B cell (primary cell): ENCODE measurements at regions not wholly inside any gene's neighbourhood (a gene's known extent, or its start where the extent isn't known, plus 50 kb on each side); places are given as distances from the start of the nearest gene placed in this dataset.

Experiments
- ATAC-seq: fragments of 200-7000 bp; cut with Tn5 transposase; one replicate; pipeline ENCODE4 v1.10.0; 2021; ENCODE audit warnings: low read depth, mild to moderate bottlenecking, moderate number of reproducible peaks, moderate library complexity
- CTCF ChIA-PET: fragments of 350-600 bp; sonication (Branson Sonifier 250); formaldehyde crosslinking; loops from one replicate; lab custom pipeline; 2021; ENCODE audit warnings: antibody characterized with exemption, inconsistent platforms; lab: Charles Lee
- POLR2A ChIA-PET: fragments of 350-600 bp; sonication (Branson Sonifier 250); formaldehyde crosslinking; loops from one replicate; lab custom pipeline; 2021; ENCODE audit warnings: antibody characterized with exemption; lab: Charles Lee
- DNase-seq: peaks from one replicate; pipeline ENCODE4 v3.0.0; 2013
- H2AFZ ChIP-seq: 2 replicates; pipeline ENCODE4 v1.6.1; 2012; ENCODE audit warnings: mild to moderate bottlenecking, low read depth, low read length; ENCODE audit not compliant: insufficient read depth, poor library complexity, severe bottlenecking
- H3K27ac ChIP-seq, 2 donors: 1 replicate in 1 of 2; 2 replicates in 1 of 2; pipeline ENCODE4 v1.5.1; 2012 to 2013; ENCODE audit warnings: low read length in 2 of 2, mild to moderate bottlenecking in 2 of 2, moderate library complexity in 1 of 2
- H3K27me3 ChIP-seq, 4 experiments: fragments of 200-600 bp in 1 of 4; sonication (generic) in 1 of 4; replicated peaks in 1 of 4; 1 replicate in 2 of 4; 2 replicates in 2 of 4; pipeline versions ENCODE4 v1.6.1 to v1.7.0; 2013 to 2016; ENCODE audit warnings: low read length in 3 of 4, mild to moderate bottlenecking in 2 of 4, mixed read lengths in 1 of 4, moderate library complexity in 1 of 4; ENCODE audit not compliant: insufficient read depth in 4 of 4, control insufficient read depth in 3 of 4; ENCODE audit errors: control extremely low read depth in 1 of 4
- H3K36me3 ChIP-seq, 2 experiments: replicated peaks in 1 of 2; 1 replicate in 1 of 2; 2 replicates in 1 of 2; pipeline versions ENCODE4 v1.6.1 to v1.7.1; 2013; ENCODE audit warnings: low read length in 1 of 2; ENCODE audit not compliant: insufficient read depth in 2 of 2, control insufficient read depth in 1 of 2; ENCODE audit errors: control extremely low read depth in 1 of 2, extremely low read depth in 1 of 2
- H3K4me1 ChIP-seq, 2 donors: fragments of 200-600 bp in 1 of 2; sonication (generic) in 1 of 2; 1 replicate in 1 of 2; 2 replicates in 1 of 2; pipeline versions ENCODE4 v1.5.1 to v1.6.1; 2013 to 2017; ENCODE audit warnings: low read length in 2 of 2; ENCODE audit not compliant: control insufficient read depth in 2 of 2, insufficient read depth in 2 of 2
- H3K4me2 ChIP-seq: replicated peaks from 2 replicates; pipeline ENCODE3; 2012; ENCODE audit warnings: mild to moderate bottlenecking, low read depth, low read length; ENCODE audit not compliant: poor library complexity, severe bottlenecking
- H3K4me3 ChIP-seq, 5 experiments: fragments of 200-600 bp in 1 of 5; sonication (generic) in 1 of 5; 1 replicate in 3 of 5; 2 replicates in 2 of 5; pipeline versions ENCODE4 v1.5.1 to v1.7.0; 2011 to 2016; ENCODE audit warnings: low read length in 4 of 5, mild to moderate bottlenecking in 4 of 5, low read depth in 2 of 5, control low read depth in 1 of 5, moderate library complexity in 1 of 5; ENCODE audit not compliant: insufficient read depth in 1 of 5; ENCODE audit errors: control extremely low read depth in 1 of 5, extremely low read depth in 1 of 5
- H3K79me2 ChIP-seq: fragments of 200-600 bp; sonication (generic); one replicate; pipeline ENCODE4 v1.6.0; 2016; ENCODE audit warnings: low read length; ENCODE audit not compliant: control insufficient read depth, insufficient read depth
- H3K9ac ChIP-seq: fragments of 200-600 bp; sonication (generic); 2 replicates; pipeline ENCODE4 v1.6.1; 2017; ENCODE audit warnings: mild to moderate bottlenecking, low read length, moderate library complexity
- H3K9me3 ChIP-seq, 3 donors: one replicate each; pipeline versions ENCODE4 v1.6.1 to v1.7.1; 2013; ENCODE audit warnings: low read length in 2 of 3; ENCODE audit not compliant: control insufficient read depth in 2 of 3, insufficient read depth in 1 of 3; ENCODE audit errors: control extremely low read depth in 1 of 3
- H4K20me1 ChIP-seq: 2 replicates; pipeline ENCODE4 v1.6.0; 2012; ENCODE audit warnings: mild to moderate bottlenecking, low read length; ENCODE audit not compliant: insufficient read depth, control insufficient read depth, poor library complexity, severe bottlenecking
- H3K27ac Mint-ChIP-seq: one replicate; pipeline ENCODE4 v1.8.0; 2021; ENCODE audit warnings: mixed read lengths
- H3K27me3 Mint-ChIP-seq: one replicate; pipeline ENCODE4 v1.8.0; 2021; ENCODE audit warnings: mixed read lengths
- H3K4me1 Mint-ChIP-seq: one replicate; pipeline ENCODE4 v1.8.0; 2021; ENCODE audit warnings: mixed read lengths
- H3K4me3 Mint-ChIP-seq: one replicate; pipeline ENCODE4 v1.8.0; 2021; ENCODE audit warnings: mixed read lengths
- H3K9me3 Mint-ChIP-seq: one replicate; pipeline ENCODE4 v1.8.0; 2022; ENCODE audit warnings: mixed read lengths; ENCODE audit not compliant: insufficient read depth
- EZH2 ChIP-seq: IDR thresholded peaks from 2 replicates; pipeline ENCODE4 v1.6.1; 2012; ENCODE audit warnings: borderline replicate concordance, low read depth, mild to moderate bottlenecking, moderate library complexity, low read length; ENCODE audit not compliant: insufficient read depth, poor library complexity, severe bottlenecking
- WGBS: methylation state at CpG from one replicate; pipeline ENCODE4 v1.1.5; 2013; ENCODE audit warnings: missing lambda C conversion rate; ENCODE audit not compliant: insufficient coverage; 5-methylcytosine and 5-hydroxymethylcytosine counted together
- intact Hi-C: fragments of 100-400 bp; cut with micrococcal nuclease; formaldehyde crosslinking; loops from one replicate; pipeline ENCODE4 v1.10.0; 2022
- TF ChIP-seq, protein P1 (sequence below): fragments of 200-600 bp; IDR thresholded peaks from one replicate; pipeline ENCODE4 v1.8.0; 2022; ENCODE audit warnings: antibody characterized with exemption, mild to moderate bottlenecking

DNA sequence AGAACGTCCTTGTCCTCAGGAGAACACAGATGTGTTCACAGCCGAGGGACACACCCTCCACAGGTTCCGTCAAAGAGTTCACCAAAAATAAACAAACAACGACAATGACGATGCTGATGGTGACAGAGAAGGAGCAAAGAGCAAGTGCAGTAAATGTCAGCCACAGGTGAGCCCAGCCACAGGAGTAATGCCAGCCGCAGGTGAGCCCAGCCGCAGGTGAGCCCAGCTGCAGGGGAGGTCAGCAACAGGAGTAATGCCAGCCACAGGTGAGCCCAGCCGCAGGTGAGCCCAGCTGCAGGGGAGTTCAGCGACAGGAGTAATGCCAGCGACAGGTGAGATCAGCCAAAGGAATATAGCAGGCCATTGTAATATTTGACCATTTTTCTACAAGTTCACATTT lies 315.2 kb downstream of the FOXL1 start:
- no peaks in the 10 kb centered on the region for H3K36me3 ChIP-seq
- intact Hi-C loops: no loop called here
- H3K79me2 ChIP-seq: no peaks in the 10 kb centered on the region
- Mint-ChIP-seq H3K9me3 (no peaks in the 10 kb centered on the region), H3K4me3 (no peak overlapping the region), H3K27me3 (peaks cover 6% of the 10 kb centered on the region), H3K4me1 (no peaks in the 10 kb centered on the region), H3K27ac (no peak overlapping the region)
- peaks cover 0 to 6% (median 0%) of the 10 kb centered on the region in 3 donors for H3K9me3 ChIP-seq
- WGBS: 91% methylated on average over 5 of the region's 10 CpGs
- H3K9ac ChIP-seq: no peak overlapping the region
- DNase-seq (no peak), ATAC-seq (no peak)
- H3K4me3 ChIP-seq: no peak overlapping the region
- no peaks in the 10 kb centered on the region for H3K4me1 ChIP-seq
- H3K4me2 ChIP-seq: no peak overlapping the region
- no peaks in the 10 kb centered on the region for H3K27me3 ChIP-seq
- ChIA-PET POLR2A (no interaction called here), CTCF (no interaction called here)
- H4K20me1 ChIP-seq: no peaks in the 10 kb centered on the region
- TF ChIP-seq, protein P1, sequence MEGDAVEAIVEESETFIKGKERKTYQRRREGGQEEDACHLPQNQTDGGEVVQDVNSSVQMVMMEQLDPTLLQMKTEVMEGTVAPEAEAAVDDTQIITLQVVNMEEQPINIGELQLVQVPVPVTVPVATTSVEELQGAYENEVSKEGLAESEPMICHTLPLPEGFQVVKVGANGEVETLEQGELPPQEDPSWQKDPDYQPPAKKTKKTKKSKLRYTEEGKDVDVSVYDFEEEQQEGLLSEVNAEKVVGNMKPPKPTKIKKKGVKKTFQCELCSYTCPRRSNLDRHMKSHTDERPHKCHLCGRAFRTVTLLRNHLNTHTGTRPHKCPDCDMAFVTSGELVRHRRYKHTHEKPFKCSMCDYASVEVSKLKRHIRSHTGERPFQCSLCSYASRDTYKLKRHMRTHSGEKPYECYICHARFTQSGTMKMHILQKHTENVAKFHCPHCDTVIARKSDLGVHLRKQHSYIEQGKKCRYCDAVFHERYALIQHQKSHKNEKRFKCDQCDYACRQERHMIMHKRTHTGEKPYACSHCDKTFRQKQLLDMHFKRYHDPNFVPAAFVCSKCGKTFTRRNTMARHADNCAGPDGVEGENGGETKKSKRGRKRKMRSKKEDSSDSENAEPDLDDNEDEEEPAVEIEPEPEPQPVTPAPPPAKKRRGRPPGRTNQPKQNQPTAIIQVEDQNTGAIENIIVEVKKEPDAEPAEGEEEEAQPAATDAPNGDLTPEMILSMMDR: no peak
- no peak for TF ChIP-seq EZH2
- no peak overlapping the region for H2AFZ ChIP-seq
- no peak overlapping the region for H3K27ac ChIP-seq

DNA sequence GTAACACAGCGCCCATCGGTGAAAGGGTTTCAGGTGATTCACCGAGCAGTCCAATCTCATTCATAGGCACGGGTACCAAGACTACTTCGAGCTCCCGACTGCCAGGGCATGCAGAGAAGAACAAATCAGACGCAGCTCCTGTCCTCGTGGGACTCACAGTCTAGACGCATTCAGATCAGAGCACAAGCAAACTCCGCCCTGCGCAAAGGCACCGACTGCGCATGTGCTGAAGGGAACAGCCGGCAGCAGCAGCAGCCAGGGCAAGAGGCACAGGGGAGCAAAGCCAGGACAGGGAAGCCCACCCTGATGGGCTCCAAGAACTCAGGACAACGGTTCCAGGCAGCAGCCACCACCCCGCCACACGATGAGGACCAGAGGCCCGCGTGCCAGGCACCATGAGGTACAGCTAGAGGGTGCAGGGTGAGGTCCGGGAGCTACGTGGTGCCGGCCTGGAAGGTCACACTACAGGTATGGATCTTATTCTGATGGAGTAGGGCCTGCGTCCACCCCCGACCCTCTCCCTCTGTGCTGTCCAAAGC lies 315.7 kb downstream of the FOXL1 start:
- POLR2A ChIA-PET: no interaction called here
- H3K27me3 Mint-ChIP-seq: peaks cover 6% of the 10 kb centered on the region
- H3K79me2 ChIP-seq: no peaks in the 10 kb centered on the region
- intact Hi-C loops: no loop called here
- no peaks in the 10 kb centered on the region for H3K27me3 ChIP-seq
- no peaks in the 10 kb centered on the region for H3K36me3 ChIP-seq
- DNase-seq (no peak), ATAC-seq (no peak)
- no peak overlapping the region for H3K4me3 Mint-ChIP-seq
- H4K20me1 ChIP-seq: no peaks in the 10 kb centered on the region
- no peaks in the 10 kb centered on the region for H3K9me3 Mint-ChIP-seq
- 93% methylated on average over 24 of the region's 24 CpGs for WGBS
- no peak overlapping the region for H2AFZ ChIP-seq
- H3K4me2 ChIP-seq: no peak overlapping the region
- H3K9me3 ChIP-seq: peaks cover 0 to 6% (median 0%) of the 10 kb centered on the region in 3 donors
- H3K9ac ChIP-seq: no peak overlapping the region
- H3K27ac ChIP-seq: no peak overlapping the region
- H3K4me3 ChIP-seq: no peak overlapping the region
- no peaks in the 10 kb centered on the region for H3K4me1 ChIP-seq
- H3K27ac Mint-ChIP-seq: no peak overlapping the region
- H3K4me1 Mint-ChIP-seq: no peaks in the 10 kb centered on the region
- TF ChIP-seq EZH2: no peak
- TF ChIP-seq, protein P1: no peak
- CTCF ChIA-PET: no interaction called here
